NCI-H446 (cell line): ENCODE measurements at regions not wholly inside any gene's neighbourhood (a gene's known extent, or its start where the extent isn't known, plus 50 kb on each side); places are given as distances from the start of the nearest gene placed in this dataset.
"Not testable (repeated sequence)": the region's sequence is repeated elsewhere in the genome, so short reads cannot be mapped to it uniquely, and the experiment has no call there.

Source experiments
- DNase-seq, 2 experiments: peaks; one replicate each; lab custom pipeline; 2025; lab: John Stamatoyannopoulos, UW

DNA sequence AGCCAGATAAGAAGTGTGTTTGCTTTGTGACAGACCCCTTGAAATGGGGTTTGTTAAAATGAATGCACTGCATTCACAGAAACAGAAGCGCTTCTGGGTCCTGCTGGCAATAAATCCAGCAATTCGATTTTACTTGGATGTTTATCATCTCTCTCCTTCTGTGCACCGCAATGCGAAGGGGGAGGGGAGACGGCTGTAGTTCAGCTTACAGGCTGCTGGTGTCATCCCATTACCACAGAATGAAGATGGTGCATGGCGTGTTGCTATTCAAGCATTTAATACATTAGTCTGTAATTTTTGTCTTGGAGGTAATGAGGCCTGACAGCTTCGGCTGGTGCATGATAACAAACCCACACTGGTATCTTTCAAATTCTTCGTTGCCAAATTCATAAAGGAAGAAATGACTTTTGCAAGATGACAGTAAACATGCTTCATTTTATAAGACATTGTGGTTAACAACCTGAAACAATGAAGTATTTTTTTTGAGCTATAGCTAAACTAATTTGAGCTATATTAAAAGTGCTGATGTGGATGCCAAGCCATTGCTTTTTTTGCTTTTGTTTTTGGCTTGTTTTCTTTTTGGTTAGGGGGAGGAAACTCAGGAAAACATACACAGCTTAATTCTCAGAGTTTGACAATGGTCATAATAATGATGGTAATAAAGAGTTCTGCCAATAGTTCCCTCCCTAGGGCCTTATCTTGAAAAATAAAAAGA is 418.3 kb downstream of the OTOL1 start:
- peak in 1 of 2 experiments; percentile 67 for DNase-seq

DNA sequence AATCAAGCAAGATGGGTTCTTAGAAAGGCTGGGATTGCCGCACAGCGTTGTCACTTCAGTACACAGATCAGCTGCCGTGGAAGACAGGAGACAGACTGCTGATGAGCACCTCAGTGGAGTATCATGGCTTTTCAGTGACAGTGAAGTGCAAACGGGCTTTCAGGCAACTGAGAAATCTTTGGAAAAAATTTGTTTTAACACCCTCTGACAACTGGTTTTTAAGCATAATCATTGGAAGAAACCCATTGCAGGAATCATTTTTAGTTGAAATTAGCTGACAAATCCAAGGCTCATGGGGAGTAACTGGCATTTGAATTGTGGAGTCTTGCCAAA is 418.8 kb downstream of the OTOL1 start:
- DNase-seq: peak in 1 of 2 experiments; percentile 3

DNA sequence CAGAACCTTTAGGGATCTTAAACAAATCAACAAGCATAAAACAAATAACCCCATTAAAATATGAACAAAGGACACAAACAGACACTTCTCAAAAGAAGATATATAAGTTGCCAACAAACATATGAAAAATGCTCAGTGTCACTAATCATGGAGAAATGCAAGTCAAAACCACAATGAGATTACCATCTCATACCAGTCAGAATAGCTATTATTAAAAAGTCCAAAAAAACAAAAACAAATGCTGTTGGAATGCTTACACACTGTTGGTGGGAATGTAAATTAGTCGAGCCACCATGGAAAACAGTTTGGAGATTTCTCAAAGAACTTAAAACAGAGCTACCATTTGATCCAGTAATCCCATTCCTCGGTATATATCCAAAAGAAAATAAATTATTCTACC is 423.6 kb downstream of the OTOL1 start:
- no peak for DNase-seq

DNA sequence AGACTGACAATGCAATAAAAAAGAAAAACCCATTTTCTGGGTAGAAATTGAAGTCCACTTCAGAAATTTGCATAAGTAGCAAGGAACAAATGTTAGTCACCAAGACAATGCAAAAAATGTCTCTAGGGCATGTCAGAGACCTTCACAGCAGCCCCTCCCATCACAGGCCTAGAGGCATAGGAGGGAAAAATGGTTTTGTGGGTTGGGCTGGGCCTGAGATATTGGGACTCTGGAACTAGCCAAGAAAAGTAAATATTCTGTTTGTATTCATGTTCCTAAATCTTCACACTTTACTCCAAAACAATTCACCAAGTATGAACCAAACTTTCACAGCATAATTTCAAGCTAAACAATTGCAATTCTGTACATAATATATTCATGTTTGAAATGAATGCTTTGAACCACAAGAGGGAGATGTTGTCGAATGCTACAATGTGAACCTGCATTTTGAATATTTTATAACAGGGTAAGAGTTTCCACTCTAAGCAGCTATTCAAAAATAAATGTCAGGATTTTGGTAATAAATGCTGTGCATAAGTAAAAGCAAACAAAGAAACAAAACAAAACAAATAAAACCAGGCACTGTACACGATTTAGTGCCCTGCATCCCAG is 429.2 kb downstream of the OTOL1 start:
- DNase-seq: no peak

DNA sequence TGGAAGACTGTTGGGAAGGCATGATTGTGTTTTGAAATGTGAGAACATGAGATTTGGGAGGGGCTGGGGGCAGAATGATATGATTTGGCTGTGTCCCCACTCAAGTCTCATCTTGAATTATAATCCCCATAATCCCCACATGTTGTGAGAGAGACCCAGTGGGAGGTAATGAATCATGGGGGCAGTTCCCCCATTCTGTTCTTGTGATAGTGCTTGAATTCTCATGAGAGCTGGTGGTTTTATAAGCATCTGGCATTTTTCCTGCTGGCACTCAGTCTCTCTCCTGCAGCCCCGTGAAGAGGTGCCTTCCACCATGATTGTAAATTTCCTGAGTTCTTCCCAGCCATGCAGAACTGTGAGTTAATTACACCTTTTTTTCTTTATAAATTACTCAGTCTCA is 430.5 kb downstream of the OTOL1 start:
- DNase-seq: no peak

DNA sequence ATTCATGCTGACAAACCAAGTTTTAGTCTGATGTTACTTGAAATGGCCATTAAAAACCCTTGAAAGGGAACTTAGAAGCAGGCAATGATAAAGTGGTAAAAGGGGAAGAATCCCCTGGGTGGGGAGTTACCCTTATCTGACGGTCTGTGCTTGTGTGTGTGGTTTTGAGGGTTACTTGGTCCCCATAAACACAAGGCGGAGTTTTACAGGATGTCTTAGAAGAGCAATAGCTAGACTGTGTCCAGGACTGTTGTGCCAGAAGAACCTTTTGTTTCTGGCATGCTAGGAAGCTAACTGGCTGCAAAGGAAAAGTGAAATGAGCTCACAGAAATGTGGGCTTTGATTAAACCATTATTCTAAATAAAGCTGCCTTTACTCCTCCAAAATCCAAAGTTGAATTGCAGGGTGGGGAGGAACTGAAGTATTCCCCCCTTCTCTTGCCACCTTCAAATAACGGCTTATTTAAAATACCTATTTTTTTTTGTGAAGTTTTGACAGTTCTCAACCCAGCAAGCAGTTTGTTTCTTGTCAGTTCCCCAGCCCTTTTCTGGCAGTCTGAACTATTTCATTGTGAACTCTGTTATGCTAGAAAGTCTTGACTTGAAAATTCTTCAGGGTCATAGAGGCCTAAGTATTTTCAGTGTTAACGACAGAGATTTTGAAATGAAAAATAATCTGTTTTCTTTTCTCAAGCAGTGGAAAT is 443.5 kb downstream of the OTOL1 start:
- DNase-seq: no peak

DNA sequence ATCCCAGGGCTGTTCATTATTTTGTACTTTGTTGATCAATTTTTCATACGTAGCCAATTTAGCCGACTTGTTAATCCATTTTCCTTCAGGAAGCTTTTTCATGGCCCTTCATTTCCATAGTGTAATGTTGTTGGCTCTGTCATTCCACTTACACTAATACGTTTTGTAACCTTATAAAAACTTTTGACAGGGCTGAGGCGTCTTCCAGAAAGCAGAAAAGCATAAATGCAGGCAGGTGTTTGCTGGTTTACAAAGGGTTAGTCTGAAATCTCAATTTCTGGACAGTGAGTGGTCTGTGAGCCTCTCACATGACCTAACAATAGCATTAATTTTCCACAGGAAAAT is 444.0 kb downstream of the OTOL1 start:
- DNase-seq: no peak

DNA sequence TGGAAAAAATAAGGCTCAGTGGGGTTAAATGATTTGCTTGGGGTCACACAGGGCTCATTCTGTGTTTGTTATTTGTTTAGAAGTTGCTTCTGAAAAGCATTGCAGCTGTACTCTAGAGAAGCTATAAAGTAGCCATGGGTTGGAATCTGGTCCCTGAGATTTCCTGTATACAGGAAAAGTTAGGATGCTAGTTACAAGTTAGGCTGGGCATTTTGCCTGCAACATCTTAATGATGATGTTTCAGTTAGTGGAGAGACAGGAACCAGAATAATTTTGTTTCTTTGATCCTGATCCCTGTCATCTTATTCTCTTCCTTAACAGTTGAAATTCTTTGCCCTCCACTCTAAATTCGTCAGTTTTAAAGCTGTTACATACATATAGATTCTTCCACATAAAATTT is 445.3 kb downstream of the OTOL1 start:
- no peak for DNase-seq

DNA sequence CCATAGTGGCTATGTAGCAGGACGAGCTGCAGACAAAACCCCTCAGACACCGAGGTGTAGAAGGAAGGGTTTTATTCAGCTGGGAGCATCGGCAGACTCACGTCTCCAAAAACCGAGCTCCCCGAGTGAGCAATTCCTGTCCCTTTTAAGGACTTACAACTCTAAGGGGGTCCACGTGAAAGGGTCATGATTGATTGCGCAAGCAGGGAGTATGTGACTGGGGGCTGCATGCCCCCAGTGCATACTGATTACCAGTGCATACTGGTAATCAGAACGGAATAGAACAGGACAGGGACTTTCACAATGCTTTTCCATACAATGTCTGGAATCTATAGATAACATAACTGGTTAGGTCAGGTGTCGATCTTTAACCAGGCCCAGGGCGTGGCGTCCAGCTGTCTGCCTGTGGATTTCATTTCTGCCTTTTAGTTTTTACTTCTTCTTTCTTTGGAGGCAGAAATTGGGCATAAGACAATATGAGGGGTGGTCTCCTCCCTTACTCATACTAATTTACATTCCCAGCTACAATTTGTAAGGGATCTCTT is 447.3 kb downstream of the OTOL1 start:
- not testable (repeated sequence) for DNase-seq

DNA sequence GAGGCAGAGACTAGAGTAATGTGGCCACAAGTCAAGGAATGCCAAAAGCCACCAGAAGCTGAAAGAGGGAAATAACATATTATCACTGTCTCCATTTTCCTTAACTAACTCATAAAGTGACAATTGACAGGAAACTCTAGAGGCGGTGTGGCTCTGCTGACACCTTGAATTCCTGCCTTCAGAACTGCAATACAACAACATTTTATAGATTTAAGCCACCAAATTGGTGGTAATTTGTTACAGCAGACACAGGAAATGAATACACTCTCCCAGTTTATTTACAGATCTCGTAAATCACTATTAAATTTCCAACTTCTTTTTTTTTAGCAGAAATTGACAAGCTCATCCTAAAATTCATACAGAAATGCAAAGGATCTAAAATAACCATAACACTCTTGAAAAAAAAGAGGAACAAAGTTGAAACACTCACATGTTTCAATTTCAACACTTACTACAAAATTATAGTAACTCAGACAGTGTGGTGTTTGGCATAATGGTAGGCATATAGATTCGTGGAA is 449.9 kb downstream of the OTOL1 start:
- no peak for DNase-seq

DNA sequence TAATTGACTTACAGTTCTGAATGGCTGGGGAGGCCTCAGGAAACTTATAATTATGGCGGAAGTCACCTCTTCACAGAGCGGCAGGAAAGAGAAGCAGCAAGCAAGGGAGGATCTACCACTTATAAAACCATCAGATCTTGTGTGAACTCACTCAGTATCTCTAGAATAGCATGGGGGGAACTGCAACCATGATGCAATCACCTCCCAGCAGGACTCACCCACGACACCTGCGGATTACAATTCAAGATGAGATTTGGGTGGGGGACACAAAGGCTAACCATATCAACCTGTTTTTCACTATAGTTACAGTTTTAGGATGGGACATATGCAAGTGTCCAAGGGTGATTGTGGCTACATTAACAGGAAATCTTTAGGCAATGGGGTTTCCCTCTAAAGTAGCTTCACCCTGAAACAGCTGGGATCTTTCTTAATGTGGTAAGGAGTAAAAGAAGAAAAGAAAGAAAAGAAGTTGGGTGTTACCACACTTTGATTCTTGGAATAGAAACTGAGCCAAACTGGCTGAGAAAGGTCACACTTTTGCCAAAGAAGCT is 453.8 kb downstream of the OTOL1 start:
- DNase-seq: no peak

DNA sequence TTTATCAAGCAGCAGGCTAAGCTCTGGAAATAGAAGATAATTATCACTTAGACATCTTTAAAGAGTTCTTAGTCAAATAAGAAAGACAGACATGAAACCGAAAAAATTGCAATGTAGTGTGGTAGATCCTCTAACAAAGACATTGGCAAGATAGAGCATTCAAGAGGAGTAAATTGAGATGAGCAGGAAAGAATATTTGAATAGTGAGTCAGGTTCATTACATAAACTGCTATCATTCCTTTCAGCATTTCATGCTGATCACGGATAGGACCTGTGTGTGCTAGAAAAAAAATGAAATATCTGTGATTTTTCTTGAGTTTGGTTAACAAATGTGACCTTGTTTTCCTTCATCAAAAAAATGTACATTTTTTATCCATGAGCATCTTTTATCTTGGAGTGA is 460.9 kb downstream of the OTOL1 start:
- no peak for DNase-seq

DNA sequence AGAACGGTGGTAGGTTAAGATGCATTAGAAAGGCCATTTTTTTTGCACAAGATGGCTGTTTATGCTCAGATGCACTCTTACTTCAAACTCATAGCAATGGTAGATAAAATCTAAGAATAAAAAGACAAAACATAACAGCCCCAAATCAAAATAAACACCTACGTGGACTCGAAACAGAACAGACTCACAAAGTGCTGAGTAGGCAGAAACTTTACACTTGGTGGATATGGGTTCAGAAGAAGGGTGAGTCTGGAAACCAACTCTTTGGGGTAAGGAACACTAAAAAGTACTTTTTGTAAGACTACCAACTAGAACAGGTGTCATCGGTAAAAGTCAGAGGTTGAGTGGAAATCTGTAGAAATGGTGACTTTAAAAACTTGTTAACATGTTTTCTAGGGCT is 468.2 kb downstream of the OTOL1 start:
- DNase-seq: no peak

DNA sequence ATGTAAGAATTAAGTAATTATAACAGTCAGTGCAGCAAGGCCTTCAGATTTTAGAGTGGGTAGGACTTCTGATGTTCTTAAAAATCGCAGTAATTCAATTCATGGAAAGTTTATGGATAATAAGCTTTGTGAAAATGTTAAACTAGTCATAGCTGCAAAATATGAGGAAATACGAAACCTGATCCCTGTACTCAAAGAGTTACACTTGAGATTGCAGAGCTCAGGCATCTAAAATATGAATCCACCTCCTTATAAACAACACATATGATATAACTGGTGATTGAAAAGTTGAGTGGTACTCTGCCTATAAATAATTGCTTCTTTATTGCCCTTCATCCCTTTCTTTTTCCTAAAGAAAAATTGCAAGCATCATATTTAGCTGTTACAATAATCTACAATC is 473.3 kb downstream of the OTOL1 start:
- no peak for DNase-seq

DNA sequence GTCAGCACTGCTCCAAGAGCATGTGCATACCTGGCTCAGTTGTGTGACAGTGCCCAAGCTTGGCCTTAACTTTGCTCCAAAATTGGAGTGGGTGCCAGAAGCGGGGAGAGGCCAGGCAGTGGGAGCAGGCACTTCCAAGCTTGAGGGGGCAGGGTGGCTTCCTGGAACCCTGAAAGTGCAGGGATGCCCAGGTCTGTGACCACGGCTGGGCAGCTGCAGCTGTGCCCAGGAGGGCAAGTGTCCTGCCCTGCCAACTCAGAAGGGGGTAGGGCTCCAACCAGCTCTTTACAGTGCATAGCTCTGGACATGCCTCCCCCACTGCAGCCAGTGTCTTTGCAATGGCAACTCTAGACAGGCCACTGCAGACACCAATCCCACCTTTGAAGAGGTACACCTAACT is 478.6 kb downstream of the OTOL1 start:
- no peak for DNase-seq

DNA sequence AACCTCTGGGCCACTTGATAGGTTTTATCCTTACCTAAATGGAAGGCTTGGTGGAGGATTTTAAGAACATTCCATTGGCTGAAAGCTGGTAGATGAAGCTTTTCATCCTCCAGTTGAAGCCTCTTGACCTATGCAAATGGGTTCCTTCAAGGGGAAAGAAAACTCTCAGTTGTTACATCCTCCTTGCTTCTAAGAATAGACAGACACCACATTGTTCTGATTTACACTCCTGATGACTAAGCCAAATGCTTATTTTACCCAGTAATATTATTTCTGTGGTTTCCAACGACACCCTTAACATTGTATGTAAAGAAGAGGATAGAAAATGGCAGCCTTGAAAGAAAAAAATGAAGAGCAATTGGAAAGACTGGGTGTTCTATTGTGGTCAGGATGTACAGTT is 480.5 kb downstream of the OTOL1 start:
- DNase-seq: no peak

DNA sequence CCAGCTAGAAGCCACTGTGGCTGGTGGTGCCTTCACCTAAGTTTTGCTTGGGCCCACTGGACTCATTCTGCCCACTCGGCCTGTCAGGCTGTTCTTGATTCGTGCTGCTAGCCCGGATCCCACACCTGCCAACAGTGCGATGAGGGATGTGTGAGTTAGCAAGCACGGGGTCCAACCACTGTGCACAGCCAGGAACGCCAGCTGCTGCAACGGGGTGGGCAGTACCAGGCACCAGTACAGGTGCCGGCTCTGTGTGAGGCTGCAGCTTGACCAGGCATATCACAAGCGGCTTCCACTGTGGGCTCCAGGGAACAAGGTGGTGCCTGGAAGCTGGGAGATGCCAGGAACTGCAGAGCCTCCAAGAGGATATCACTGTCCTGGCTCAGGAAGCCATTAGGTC is 481.2 kb downstream of the OTOL1 start:
- DNase-seq: no peak

DNA sequence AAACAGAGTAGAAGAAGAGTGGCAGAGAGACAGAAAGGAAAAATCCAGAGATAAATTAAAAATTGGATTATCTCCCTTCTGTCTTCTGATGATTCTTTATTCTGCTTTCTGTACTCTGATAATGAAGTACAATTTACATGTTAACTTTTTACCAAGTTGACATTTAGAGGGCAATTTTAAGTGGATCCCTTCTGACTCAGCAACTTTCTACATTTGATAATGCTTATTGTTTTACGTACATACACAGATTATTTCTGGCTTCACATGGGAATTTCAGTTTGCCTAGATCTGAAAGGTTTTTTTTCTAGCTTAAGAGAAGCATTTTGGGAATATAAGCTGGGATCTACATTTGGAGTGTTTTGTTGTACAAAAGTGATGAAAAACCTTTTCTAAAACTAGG is 491.3 kb downstream of the OTOL1 start:
- DNase-seq: no peak

DNA sequence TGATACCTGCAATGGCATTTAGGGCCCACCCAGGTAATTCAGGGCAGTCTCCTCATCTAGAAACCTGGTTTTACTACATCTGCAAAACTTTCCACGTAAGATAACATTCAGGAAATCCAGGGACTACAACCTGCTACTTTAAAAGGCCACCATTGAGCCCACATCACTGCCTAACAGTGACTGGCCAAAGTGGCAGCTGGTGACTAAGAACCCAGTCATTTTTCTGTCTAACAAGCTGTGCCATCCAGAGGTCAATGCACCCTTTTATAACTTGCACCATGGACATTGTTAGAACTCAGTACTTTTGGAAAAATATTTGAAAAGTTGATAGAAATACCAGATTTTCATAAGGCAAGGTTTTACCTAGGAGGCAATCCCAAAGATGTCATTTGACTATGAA is 492.4 kb downstream of the OTOL1 start:
- no peak for DNase-seq

DNA sequence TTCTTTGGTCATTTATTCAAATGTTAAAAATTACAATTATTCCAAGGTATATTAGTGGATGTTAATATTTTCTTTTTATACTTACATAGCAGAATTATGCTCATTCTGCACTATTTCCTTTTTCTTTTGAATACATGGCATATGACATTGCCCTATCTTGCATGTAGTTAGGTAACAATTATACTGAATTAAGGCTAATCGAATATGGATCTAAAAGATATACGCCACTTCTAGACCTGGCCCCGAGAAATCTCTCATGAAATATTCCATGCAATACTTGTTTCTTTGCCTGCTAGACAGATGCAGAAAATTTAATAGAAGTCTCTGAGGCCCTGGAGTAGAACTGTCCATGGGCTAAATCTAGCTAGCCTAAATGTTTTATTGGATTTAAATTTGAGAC is 493.4 kb downstream of the OTOL1 start:
- DNase-seq: no peak

DNA sequence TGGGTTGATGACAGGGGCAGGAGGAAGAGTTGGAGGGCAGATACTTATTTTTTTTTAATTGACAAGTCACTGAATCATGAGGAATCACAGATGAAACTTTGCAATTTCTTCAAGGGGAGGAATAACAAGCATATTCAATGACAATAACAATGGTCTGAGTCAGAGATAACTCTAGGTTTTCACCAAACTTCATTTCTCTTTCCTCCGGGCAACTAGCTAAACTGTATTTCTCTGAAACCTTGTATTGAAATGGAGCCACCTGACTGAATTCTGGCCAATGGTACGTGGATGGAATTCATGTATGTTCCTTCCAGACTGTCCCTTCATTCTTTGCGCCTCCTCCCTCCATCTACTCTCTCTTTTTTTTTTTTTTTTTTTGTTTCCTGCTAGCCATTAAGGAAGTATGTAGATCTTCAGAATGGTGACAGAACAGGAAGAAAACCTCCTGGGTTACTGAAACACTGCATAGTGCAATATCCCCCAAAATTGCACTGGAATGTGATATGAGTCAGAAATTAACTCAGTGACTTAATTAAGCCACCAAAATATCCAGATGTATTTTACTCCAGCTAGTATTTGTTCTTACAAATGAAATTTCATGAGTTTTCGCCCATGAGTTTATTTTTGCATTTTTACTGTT is 495.4 kb downstream of the OTOL1 start:
- no peak for DNase-seq

DNA sequence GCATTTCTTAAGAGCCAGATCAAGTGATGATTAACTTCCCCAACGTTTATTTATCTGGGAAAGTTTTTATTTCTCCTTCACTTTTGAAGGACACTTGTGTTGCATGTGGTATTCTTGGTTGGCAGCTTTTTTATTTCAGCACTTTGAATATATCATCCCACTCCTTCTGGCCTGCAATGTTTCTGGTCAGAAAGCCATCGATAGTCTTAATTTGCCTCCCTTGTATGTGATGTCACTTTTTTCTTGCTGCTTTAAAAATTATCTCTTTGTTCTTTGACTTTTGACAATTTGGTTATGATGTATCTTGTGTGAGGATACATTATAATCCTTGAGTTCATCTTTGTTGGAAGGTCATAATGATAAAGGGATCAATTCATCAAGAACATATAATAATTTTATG is 503.2 kb downstream of the OTOL1 start:
- DNase-seq: no peak
